B cell (primary cell): ENCODE measurements at regions not wholly inside any gene's neighbourhood (a gene's known extent, or its start where the extent isn't known, plus 50 kb on each side); places are given as distances from the start of the nearest gene placed in this dataset.

ENCODE experiments used
- EZH2 ChIP-seq: IDR thresholded peaks from 2 replicates; pipeline ENCODE4 v1.6.1; 2012; ENCODE audit warnings: borderline replicate concordance, low read depth, mild to moderate bottlenecking, moderate library complexity, low read length; ENCODE audit not compliant: insufficient read depth, poor library complexity, severe bottlenecking
- TF ChIP-seq, protein P1 (sequence below): fragments of 200-600 bp; IDR thresholded peaks from one replicate; pipeline ENCODE4 v1.8.0; 2022; ENCODE audit warnings: antibody characterized with exemption, mild to moderate bottlenecking

GRCh38 chr9:80586786-80587330 is 1015.1 kb downstream of the TLE4 start:
- no peak for TF ChIP-seq EZH2
- TF ChIP-seq, protein P1, sequence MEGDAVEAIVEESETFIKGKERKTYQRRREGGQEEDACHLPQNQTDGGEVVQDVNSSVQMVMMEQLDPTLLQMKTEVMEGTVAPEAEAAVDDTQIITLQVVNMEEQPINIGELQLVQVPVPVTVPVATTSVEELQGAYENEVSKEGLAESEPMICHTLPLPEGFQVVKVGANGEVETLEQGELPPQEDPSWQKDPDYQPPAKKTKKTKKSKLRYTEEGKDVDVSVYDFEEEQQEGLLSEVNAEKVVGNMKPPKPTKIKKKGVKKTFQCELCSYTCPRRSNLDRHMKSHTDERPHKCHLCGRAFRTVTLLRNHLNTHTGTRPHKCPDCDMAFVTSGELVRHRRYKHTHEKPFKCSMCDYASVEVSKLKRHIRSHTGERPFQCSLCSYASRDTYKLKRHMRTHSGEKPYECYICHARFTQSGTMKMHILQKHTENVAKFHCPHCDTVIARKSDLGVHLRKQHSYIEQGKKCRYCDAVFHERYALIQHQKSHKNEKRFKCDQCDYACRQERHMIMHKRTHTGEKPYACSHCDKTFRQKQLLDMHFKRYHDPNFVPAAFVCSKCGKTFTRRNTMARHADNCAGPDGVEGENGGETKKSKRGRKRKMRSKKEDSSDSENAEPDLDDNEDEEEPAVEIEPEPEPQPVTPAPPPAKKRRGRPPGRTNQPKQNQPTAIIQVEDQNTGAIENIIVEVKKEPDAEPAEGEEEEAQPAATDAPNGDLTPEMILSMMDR: no peak
